ENCODE measurements at regions not wholly inside any gene's neighbourhood (a gene's known extent, or its start where the extent isn't known, plus 50 kb on each side); places are given as distances from the start of the nearest gene placed in this dataset.

GRCh38 chr7:27312820-27313219, 70.2 kb downstream of the EVX1 start:
- TF ChIP-seq CTCF (conservative IDR thresholded peaks at IDR 0.05 in 1 of 2, IDR thresholded peaks at IDR 0.05 in 1 of 2; ENCODE audit: extremely low read depth in 1 of 2, insufficient read depth in 1 of 2, low read depth in 1 of 2, low read length in 2 of 2) (no peak), EZH2 (IDR thresholded peaks at IDR 0.05; ENCODE audit: borderline replicate concordance, low read length) (no peak)
